ENCODE measurements at regions not wholly inside any gene's neighbourhood (a gene's known extent, or its start where the extent isn't known, plus 50 kb on each side); places are given as distances from the start of the nearest gene placed in this dataset.

GRCh38 chrX:10821293-10821692 lies 200.9 kb upstream of the MID1 start:
- DNase-seq: no peak

GRCh38 chrX:10828036-10828435 lies 207.7 kb upstream of the MID1 start:
- DNase-seq: no peak

GRCh38 chrX:10828640-10829039 lies 208.3 kb upstream of the MID1 start:
- DNase-seq: no peak

GRCh38 chrX:10831716-10832502 lies 211.5 kb upstream of the MID1 start:
- no peak for DNase-seq

GRCh38 chrX:10833299-10834169 lies 213.1 kb upstream of the MID1 start:
- no peak for DNase-seq

DNA sequence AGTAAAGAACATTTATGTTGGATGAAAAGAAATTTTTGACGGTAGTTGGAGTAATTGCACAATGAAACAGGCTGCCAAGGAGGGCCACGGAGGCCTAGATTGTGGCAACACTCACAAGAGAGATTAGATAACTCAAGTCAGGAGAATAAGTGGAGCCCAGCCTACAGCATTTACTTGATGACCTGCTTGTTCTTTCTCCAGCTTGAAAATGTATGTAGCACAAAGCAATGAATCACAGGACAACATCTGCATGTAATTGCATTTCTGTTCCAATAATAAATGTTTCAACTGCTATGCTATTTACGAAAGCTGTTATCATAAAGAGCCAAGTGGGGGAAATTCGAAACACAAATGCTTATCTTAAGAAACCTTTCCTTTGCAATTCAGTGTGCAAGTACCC lies 221.2 kb upstream of the MID1 start:
- DNase-seq: no peak

DNA sequence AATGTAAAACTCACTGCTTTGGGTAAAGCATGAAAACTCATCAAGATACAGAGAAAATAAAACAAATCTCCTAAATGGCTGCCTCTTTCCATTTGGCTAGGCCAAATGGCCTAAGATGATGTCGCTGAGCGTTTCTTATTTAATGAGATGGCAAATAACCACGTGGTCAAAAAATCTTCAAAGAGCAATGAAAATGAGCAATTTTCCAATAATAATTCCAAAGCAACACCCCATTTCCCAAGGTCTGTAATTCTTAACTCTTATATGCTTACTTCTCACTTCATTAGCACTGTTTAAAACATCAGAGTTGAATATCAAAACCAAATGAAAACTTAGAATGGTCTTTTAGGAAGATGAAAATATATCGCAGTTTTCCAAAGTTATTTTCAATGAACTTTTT lies 222.3 kb upstream of the MID1 start:
- no peak for DNase-seq

DNA sequence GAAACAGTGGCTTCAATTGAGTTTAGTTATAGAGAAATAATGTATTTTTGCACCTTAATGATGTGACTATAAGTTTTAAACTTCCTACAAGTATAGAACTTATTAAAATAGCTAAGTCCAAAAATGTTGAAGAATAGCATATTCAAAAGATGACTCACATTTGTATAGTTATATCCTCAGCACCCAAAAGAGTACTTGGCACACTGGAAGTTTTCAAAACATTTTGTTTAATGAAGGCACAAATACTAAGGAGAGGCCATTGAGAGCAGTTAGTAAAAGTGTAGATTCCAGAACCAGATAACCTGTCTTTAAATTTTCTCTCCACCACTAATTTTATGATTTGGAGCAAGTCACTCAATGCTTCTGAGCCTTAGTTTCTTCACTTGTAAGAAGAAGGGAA lies 226.9 kb upstream of the MID1 start:
- no peak for DNase-seq

DNA sequence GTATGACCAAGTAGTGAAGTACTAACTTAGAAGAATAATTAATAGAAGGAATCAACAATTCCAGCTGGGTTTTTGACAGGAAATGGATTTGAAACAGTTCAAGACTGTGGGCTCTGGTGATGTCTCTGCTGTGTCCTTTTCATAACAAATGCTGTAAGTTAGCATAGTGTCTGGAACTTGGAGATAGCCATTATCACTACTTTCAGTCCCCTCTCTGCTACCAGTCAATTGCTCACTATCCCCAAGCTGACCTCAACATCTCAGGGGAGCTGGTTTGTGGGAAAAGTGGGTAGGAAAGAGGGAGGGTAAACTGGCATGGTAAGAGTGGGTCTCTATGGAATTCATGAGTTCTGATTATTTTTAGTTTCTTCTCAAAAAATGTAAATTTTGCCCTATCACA lies 231.4 kb upstream of the MID1 start:
- DNase-seq: no peak

- no peak for DNase-seq
Observed at GRCh38 chrX:10854594-10854993, 234.2 kb upstream of the MID1 start.

- no peak for DNase-seq
Observed at GRCh38 chrX:10855845-10856244, 235.5 kb upstream of the MID1 start.

DNA sequence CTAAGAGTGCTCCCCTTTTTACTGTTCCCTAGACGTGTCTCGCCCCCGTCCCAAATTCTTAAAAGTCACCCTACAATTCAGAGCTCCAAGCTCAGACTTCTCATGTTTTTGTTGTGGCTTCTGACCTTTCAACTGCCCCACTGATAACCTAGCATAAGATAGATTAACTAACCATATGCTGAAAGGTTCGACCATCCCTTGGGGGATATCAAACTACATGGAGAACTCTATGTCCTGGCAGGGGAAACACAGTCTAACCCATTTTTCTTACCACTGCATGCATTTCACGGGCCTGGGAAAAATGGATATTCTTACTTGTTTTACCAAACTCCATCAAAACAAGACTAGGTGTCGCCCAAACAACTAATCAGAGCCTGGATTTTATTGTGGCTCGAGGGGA lies 236.4 kb upstream of the MID1 start:
- DNase-seq: no peak

DNA sequence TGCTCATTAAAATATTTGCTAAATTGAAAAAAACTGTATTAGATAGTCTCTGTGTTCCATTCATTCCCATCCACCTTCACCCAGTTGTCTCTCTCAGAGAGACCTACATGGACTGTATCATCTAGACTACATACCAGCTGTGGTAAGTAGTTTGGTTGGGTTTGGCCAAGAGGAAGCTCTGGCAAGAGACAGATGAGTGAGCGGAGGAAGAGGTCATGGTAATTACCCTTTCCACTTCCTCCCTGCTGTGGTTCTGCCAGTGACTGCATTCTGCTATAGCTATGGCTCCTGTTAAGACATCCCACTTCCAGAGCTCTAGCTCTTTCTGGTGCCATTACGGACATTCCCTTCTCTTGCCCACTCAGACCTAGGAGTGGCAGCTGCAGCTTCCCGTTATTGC lies 239.0 kb upstream of the MID1 start:
- DNase-seq: no peak

- no peak for DNase-seq
Observed at GRCh38 chrX:10875995-10876394, 235.1 kb upstream of the HCCS start.

DNA sequence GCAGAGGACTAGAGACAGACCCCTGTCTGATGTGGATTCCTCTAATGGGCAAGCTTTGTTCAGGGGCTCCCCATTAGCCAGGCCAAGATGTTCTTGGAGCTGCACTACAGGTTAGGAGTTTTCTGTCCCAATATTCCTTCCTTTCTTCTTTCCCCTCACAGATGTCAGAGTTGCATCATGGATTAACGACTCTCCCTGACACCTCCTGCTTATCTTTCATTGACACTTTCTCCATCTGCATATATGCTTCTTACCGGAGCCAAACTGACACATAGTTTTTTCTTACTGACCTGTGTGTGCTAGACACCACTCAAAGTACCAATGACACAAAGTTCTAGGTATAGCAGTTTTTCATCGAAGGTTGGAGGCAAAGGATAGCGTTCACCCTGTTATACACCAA lies 228.6 kb upstream of the HCCS start:
- no peak for DNase-seq

GRCh38 chrX:10884246-10884645 lies 226.9 kb upstream of the HCCS start:
- DNase-seq: no peak

DNA sequence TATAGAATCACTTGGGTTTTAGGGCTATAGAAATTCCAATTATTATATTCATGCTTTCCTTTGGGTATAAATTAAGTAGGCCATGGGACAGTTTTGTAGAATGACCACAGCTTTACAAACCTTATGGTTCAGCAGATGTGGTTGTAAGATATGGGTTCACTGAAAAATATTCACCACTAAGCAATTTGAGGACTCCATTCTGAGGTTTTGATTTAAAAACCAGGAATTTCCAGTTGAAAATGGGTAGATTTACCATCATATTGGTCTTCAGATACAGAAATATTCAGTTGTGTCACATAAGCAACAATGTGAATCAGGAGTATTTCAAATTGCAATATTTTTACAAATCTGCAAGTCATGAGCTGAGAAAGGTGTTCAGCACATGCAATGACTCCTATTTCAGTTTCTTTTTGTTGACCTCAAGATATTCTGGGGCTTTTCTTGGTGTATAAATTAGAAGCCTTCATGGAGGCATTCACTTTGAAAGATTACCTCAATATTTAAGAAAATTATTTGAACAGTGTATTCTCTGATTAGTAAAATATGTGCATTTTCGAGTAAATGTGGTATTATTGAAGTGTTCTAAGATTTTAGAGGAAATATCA lies 218.4 kb upstream of the HCCS start:
- no peak for DNase-seq

DNA sequence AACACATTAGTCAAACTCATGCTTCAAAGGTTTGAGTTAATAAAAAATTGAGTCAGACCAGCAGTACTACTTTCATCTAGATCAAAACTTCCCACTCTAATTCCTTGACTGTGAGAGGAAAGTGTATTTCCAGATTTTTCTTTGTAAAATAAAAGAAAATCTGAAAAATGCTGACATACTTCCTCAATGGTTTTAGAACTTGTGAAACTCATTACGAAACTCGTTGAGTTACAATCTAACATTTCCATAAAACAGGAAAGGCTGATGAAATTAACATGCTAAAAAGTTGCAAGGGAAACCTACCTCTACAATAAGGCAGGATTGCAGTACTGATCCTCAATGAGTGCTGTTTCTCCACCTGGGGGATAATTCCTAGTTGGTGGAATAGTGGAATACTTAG lies 217.8 kb upstream of the HCCS start:
- DNase-seq: no peak

DNA sequence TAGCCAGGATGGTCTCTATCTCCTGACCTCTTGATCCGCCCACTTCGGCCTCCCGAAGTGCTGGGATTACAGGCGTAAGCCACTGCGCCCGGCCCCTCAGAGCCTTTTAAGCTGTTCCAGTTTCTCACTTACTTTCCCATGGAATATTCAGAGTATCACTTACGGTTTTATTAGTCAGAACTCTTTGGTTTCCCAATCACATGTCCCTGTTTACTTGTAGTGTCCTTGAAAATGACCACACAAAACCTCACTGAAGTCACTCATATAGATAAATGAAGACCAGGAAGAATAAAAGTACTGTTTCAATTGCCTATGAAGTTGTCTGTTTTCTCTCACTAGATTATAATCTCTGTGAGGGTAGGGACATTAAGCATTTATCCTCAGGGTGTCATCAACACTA lies 217.2 kb upstream of the HCCS start:
- DNase-seq: no peak

- DNase-seq: no peak
Observed at GRCh38 chrX:10897768-10898167, 213.4 kb upstream of the HCCS start.

GRCh38 chrX:10900585-10901289 lies 210.4 kb upstream of the HCCS start:
- no peak for DNase-seq

- no peak for DNase-seq
Observed at GRCh38 chrX:10901290-10901633, 209.9 kb upstream of the HCCS start.

GRCh38 chrX:10902001-10902400 lies 209.1 kb upstream of the HCCS start:
- DNase-seq: no peak

All from cerebellar nuclear complex (tissue), 1 donor.